Glutamatergic neuron (in vitro differentiated cells): ENCODE measurements at regions not wholly inside any gene's neighbourhood (a gene's known extent, or its start where the extent isn't known, plus 50 kb on each side); places are given as distances from the start of the nearest gene placed in this dataset.

Experiments used
- DNase-seq: peaks from one replicate; pipeline ENCODE4 v3.0.0; 2022
- H3K27ac Mint-ChIP-seq: one replicate; pipeline ENCODE4 v1.8.0; 2020; ENCODE audit warnings: mild to moderate bottlenecking, mixed read lengths, inconsistent platforms; ENCODE audit not compliant: unreplicated experiment
- H3K27me3 Mint-ChIP-seq: one replicate; pipeline ENCODE4 v1.8.0; 2020; ENCODE audit warnings: mild to moderate bottlenecking, moderate library complexity, mixed read lengths, inconsistent platforms; ENCODE audit not compliant: unreplicated experiment
- H3K36me3 Mint-ChIP-seq: one replicate; pipeline ENCODE4 v1.8.0; 2020; ENCODE audit warnings: mild to moderate bottlenecking, mixed read lengths, inconsistent platforms; ENCODE audit not compliant: unreplicated experiment
- H3K4me1 Mint-ChIP-seq: one replicate; pipeline ENCODE4 v1.8.0; 2020; ENCODE audit warnings: mild to moderate bottlenecking, low read depth, mixed read lengths, inconsistent platforms; ENCODE audit not compliant: unreplicated experiment
- H3K4me3 Mint-ChIP-seq: one replicate; pipeline ENCODE4 v1.8.0; 2020; ENCODE audit warnings: mild to moderate bottlenecking, mixed read lengths, inconsistent platforms; ENCODE audit not compliant: unreplicated experiment
- H3K9me3 Mint-ChIP-seq: one replicate; pipeline ENCODE4 v1.8.0; 2020; ENCODE audit warnings: mild to moderate bottlenecking, moderate library complexity, mixed read lengths, inconsistent platforms; ENCODE audit not compliant: unreplicated experiment
- TF ChIP-seq, protein P1 (sequence below): fragments of 200-600 bp; sonication (generic); IDR thresholded peaks from one replicate; pipeline ENCODE4 v1.5.0; 2021; ENCODE audit not compliant: partially characterized antibody, unreplicated experiment

DNA sequence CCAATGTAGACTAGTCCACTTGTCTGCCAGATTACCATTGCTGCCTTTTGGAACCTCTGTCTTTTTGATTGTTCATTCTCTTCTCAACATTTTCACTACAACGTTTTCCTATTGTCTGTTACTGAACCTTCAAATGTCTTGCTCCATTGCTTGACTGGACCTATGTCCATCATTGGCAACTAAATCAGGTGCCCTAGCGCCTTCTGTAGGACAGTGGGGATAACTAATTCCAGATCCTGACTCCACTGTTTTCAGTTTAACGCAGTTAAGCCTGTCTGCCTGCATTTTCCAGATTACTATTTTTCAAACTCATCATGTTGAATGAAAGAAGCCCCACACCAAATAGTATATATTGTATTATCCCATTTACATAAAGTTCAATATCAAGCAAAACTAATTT is 433.6 kb downstream of the RNF144B start:
- peaks cover 14% of the 10 kb centered on the region for H3K36me3 Mint-ChIP-seq
- DNase-seq: no peak
- H3K4me1 Mint-ChIP-seq: no peaks in the 10 kb centered on the region
- H3K9me3 Mint-ChIP-seq: peaks cover 7% of the 10 kb centered on the region
- TF ChIP-seq, protein P1, sequence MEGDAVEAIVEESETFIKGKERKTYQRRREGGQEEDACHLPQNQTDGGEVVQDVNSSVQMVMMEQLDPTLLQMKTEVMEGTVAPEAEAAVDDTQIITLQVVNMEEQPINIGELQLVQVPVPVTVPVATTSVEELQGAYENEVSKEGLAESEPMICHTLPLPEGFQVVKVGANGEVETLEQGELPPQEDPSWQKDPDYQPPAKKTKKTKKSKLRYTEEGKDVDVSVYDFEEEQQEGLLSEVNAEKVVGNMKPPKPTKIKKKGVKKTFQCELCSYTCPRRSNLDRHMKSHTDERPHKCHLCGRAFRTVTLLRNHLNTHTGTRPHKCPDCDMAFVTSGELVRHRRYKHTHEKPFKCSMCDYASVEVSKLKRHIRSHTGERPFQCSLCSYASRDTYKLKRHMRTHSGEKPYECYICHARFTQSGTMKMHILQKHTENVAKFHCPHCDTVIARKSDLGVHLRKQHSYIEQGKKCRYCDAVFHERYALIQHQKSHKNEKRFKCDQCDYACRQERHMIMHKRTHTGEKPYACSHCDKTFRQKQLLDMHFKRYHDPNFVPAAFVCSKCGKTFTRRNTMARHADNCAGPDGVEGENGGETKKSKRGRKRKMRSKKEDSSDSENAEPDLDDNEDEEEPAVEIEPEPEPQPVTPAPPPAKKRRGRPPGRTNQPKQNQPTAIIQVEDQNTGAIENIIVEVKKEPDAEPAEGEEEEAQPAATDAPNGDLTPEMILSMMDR: no peak
- H3K27ac Mint-ChIP-seq: no peak overlapping the region
- H3K4me3 Mint-ChIP-seq: no peak overlapping the region
- H3K27me3 Mint-ChIP-seq: no peaks in the 10 kb centered on the region

DNA sequence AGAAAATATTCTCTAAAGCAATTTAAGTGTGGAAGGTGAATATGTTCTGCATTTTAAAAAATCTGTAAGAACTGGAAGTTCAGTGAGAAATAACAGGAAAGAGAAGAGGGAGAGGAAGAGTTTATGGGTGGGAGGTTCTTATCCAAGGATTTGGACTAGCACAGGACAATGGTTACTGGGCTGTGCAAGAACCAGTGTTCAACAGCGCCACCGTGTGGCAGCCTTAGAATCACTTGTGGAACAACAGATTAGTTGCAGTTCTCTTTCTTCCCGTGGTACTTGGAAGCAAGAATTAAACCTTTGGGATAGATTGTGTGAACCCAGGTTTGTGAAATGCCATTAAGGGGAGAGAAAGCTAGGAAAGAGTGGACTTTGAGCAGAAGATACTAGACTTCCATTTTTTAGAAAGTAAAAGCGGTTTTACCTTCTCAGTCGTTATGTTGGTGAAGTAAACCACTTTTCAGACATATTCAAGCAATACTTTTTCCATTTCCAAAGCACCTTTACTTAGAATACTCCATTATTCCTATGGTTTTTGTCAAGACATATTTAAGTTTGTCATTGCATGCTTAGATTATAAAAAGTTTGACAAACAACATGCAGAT is 436.7 kb downstream of the RNF144B start:
- peak; percentile 75 for DNase-seq
- TF ChIP-seq, protein P1: peak; percentile 90
- Mint-ChIP-seq H3K36me3 (peaks cover 13% of the 10 kb centered on the region), H3K9me3 (peaks cover 7% of the 10 kb centered on the region), H3K4me1 (peaks cover 3% of the 10 kb centered on the region), H3K4me3 (no peak overlapping the region), H3K27ac (no peak overlapping the region), H3K27me3 (peaks cover 2% of the 10 kb centered on the region)

DNA sequence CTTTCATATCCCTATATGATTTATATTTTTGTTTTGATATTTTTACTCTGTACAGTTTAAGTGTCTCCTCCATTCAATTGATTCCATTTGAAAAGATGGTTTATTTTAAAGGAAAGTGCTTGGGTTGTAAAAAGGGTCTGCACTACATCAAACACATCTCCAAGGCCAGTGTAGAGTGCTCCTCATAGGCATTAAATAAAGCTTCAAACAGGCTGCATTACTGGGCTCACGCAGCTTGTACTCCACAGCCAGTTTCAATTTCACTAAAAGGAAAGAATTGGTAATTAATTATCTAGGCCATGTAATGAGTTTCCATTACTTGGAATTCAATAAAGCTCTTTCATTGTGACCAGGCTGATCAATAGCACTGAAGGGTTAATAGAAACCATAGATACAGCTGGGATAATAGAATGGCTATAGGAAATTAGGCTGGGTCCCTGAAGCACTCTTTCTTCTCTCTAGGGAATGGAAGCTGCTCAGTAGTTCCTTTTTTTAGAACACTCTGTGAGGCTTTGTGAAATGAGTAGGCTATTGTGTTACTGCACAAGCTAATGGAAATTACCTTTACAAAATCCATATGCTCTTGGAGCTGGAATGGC is 442.2 kb downstream of the RNF144B start:
- peaks cover 10% of the 10 kb centered on the region for H3K4me1 Mint-ChIP-seq
- H3K4me3 Mint-ChIP-seq: no peak overlapping the region
- no peak overlapping the region for H3K27ac Mint-ChIP-seq
- H3K27me3 Mint-ChIP-seq: peaks cover 2% of the 10 kb centered on the region
- TF ChIP-seq, protein P1: no peak
- no peak for DNase-seq
- H3K36me3 Mint-ChIP-seq: peaks cover 4% of the 10 kb centered on the region
- H3K9me3 Mint-ChIP-seq: peaks cover 4% of the 10 kb centered on the region

DNA sequence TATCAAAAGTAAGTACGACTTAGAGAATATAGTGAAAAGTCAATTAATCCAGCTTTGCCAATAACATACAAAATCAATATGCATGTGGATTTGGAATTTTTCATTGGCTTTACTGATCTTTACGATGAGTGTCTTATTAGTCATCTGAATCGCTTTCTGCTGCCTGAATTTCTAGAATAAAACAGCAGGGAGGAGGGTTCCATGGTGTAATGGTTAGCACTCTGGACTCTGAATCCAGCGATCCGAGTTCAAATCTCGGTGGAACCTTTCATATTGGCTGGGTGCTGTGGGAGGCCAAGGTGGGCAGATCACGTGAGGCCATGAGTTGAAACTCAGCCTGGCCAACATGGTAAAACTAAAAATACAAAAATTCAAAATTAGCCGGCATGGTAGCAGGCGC is 448.8 kb downstream of the RNF144B start:
- no peaks in the 10 kb centered on the region for H3K4me1 Mint-ChIP-seq
- H3K4me3 Mint-ChIP-seq: no peak overlapping the region
- H3K27me3 Mint-ChIP-seq: no peaks in the 10 kb centered on the region
- no peaks in the 10 kb centered on the region for H3K36me3 Mint-ChIP-seq
- no peaks in the 10 kb centered on the region for H3K9me3 Mint-ChIP-seq
- H3K27ac Mint-ChIP-seq: no peak overlapping the region
- TF ChIP-seq, protein P1: no peak
- no peak for DNase-seq

DNA sequence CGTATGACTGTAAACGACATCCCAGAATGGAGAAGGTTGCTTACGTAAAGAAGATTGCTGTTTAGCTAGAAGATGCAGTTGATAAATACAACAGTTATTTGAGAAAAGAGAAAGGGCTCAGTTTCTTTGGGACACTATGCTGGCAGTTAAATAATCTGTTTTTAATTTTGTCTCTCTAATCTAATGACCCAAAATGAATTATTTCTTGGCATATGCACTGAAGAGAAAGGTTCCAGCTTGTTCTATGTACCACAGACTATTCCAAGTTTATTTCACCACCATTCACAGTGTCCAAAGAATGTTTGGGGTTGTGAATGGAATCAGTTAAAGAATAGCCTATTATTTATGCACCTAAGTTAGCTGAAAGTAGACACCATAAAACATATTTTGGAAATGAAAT is 449.9 kb downstream of the RNF144B start:
- no peaks in the 10 kb centered on the region for H3K9me3 Mint-ChIP-seq
- TF ChIP-seq, protein P1: no peak
- no peaks in the 10 kb centered on the region for H3K27me3 Mint-ChIP-seq
- no peak overlapping the region for H3K4me3 Mint-ChIP-seq
- H3K27ac Mint-ChIP-seq: no peak overlapping the region
- no peaks in the 10 kb centered on the region for H3K36me3 Mint-ChIP-seq
- no peaks in the 10 kb centered on the region for H3K4me1 Mint-ChIP-seq
- DNase-seq: no peak
